ENCODE measurements at regions not wholly inside any gene's neighbourhood (a gene's known extent, or its start where the extent isn't known, plus 50 kb on each side); places are given as distances from the start of the nearest gene placed in this dataset.

DNA sequence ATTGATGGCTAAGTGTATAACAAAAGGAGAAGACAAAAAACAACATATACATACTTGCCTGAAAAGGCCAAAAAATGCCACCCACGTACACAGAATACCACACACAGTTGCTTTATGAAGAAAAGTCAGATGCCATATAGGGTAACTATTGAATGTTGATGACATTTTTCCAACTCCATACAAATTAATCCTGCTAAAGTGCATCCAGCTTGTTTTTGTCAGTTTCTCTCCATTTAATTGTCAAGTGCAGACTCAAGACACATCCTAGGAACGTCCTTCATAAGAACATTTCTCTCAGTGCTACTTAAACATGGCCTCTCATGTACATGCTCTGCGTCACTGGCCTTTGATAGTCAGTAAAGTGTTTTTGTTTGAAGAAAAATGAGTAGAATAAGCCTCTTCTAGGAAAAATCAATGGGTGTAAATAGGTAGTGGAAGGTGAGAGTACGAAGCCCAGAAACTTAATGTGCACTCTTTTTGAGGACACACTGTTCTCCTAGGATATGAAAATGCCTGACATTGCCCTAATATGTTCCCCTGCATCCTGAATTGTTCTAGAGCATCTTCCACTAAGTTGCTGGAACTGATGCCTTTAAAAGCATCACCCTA, 267.4 kb upstream of the ATP11B start:
- TF ChIP-seq POLR2A (IDR thresholded peaks at IDR 0.05) (no peak), POLR2AphosphoS5 (IDR thresholded peaks at IDR 0.05) (no peak), CTCF (IDR thresholded peaks at IDR 0.05) (no peak)

Measured in prostate gland (tissue), 2 donors.